CD4-positive, alpha-beta T cell treated with Interleukin-17A for 1 hour (primary cell): ENCODE measurements at regions not wholly inside any gene's neighbourhood (a gene's known extent, or its start where the extent isn't known, plus 50 kb on each side); places are given as distances from the start of the nearest gene placed in this dataset.
"Not testable (repeated sequence)": the region's sequence is repeated elsewhere in the genome, so short reads cannot be mapped to it uniquely, and the experiment has no call there.

ENCODE experiments used
- DNase-seq: peaks from one replicate; pipeline ENCODE4 v3.0.0-alpha.2; 2020

DNA sequence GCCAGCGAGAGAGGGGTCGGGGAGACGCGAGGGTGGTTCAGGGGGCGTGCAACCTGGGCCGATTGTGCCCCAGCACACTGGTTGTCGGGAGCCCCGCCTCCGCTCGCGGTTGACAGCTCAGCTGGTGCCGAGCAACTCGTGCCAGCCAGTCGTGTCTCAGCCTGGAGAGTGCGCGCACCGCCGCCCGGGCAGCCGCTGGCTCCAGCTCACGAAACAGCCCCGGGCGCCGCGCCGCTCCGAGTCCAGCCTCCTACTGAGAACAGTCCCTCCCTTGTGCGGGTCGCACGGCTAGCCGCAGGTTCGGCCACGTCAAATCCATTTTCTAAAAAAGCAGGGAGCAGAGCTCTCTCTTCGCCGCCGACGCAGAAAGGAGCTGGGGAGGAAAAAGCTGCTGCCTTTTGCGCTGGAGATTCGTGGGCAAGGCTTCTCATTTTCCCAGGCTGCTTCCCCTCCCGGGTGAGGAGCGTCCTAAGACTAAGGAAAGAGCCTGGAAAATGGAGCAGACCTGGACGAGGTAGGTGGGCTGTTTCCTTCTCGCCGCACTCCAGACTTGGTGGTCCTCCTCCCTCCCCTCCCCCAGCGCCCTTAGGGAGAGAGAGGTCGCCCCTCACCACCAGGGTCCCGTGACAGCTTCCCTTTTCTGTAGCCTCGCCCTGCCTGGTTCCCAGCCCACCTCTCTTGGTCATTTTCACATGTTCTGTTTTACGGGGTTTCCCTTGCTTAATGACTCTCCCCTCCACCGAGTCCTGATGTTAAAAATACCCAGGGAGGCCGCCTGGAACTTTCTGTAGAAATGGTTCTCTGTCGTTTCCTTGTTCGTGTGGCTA lies 56.7 kb upstream of the SEC22B start:
- DNase-seq, result not testable (repeated sequence)

DNA sequence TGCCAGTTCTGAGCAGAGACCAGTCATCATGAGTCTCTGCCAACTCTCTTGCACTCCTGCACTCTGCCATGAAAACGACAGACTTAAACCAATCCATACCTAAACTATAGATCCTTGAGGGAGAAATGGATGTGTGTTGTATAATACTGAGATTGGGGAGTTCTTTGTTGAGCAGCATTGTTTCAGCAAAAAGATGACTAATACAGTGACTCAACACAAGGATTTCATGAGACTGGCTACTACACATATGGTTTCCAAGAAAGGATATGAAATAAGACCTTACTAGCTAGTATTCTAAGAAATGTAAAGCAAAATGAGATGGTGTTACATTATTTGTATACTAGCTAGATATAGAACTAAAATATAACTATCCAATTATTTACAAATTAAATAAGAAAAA lies 53.5 kb upstream of the SEC22B start:
- DNase-seq, result not testable (repeated sequence)
